ENCODE measurements at regions not wholly inside any gene's neighbourhood (a gene's known extent, or its start where the extent isn't known, plus 50 kb on each side); places are given as distances from the start of the nearest gene placed in this dataset.

DNA sequence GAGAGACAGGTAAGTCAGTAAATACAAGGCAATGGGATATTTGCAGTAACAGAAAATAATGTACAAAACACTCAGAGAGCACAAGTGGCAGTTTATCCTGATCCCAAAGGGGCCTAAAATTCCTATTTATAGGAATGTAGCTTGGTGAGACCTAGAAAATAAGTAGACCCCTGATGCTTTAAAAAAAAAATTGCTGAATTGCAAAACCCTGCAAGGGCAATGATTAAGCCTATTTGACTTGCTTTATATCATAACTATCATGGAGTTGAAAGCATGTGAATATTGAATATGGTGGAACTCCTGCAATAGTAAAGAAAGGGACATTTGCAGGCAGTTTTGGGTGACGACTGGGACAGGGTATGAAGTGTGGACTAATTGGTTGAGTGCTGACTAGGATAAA, 101.9 kb upstream of the C1orf21 start:
- no peak overlapping the region for H3K27ac ChIP-seq
- peaks cover 13% of the 10 kb centered on the region for H3K4me1 ChIP-seq
- H3K36me3 ChIP-seq, result no peaks in the 10 kb centered on the region
- TF ChIP-seq, protein P1, sequence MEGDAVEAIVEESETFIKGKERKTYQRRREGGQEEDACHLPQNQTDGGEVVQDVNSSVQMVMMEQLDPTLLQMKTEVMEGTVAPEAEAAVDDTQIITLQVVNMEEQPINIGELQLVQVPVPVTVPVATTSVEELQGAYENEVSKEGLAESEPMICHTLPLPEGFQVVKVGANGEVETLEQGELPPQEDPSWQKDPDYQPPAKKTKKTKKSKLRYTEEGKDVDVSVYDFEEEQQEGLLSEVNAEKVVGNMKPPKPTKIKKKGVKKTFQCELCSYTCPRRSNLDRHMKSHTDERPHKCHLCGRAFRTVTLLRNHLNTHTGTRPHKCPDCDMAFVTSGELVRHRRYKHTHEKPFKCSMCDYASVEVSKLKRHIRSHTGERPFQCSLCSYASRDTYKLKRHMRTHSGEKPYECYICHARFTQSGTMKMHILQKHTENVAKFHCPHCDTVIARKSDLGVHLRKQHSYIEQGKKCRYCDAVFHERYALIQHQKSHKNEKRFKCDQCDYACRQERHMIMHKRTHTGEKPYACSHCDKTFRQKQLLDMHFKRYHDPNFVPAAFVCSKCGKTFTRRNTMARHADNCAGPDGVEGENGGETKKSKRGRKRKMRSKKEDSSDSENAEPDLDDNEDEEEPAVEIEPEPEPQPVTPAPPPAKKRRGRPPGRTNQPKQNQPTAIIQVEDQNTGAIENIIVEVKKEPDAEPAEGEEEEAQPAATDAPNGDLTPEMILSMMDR (IDR thresholded peaks at IDR 0.05), result no peak
- no peak for TF ChIP-seq EP300 (IDR thresholded peaks at IDR 0.05)
- TF ChIP-seq POLR2AphosphoS5 (IDR thresholded peaks at IDR 0.05), result no peak
- TF ChIP-seq POLR2A (IDR thresholded peaks at IDR 0.05), result no peak
- no peak overlapping the region for H3K4me3 ChIP-seq
- no peaks in the 10 kb centered on the region for H3K27me3 ChIP-seq
- no peaks in the 10 kb centered on the region for H3K9me3 ChIP-seq
- WGBS, result 93% methylated on average over 1 of the region's 1 CpG
- DNase-seq (ENCODE audit: low spot score in 2 of 2), result no peak

DNA sequence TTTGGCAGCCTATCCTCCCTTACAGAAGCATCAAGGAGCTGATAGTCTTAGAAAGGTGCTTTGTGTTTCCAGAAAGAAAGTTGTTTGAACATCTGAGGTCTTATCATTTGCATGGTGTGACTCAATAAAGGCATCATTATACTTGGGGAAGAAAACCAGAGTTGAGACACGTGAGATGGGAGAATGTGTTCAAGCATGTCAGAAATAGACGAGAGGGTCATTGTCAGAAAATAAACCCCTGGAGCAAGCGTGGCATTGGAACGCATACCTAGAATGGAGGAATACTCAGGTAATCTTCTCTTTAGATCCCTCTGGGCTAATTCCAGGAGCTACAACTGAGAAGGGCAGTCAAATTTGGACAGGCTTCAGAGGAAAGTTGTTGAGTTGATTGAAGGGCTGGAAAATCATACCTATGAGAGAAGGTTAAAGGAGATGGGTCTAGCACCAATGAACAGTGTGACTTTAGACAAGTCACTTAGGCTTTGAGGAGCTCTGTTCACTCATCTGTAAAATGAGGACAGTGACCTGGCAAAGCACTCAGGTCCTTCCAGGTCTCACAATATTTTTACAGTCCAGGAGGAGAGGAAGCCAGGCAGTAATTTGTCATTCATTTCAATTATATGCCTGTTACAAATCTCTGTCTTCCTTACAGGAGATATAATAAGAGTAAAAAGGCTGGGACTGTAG, 101.3 kb upstream of the C1orf21 start:
- no peaks in the 10 kb centered on the region for H3K36me3 ChIP-seq
- H3K27me3 ChIP-seq, result no peaks in the 10 kb centered on the region
- peaks cover 13% of the 10 kb centered on the region for H3K4me1 ChIP-seq
- TF ChIP-seq POLR2A (IDR thresholded peaks at IDR 0.05) (no peak), EP300 (IDR thresholded peaks at IDR 0.05) (no peak), POLR2AphosphoS5 (IDR thresholded peaks at IDR 0.05) (no peak)
- TF ChIP-seq, protein P1 (IDR thresholded peaks at IDR 0.05), result no peak
- no peaks in the 10 kb centered on the region for H3K9me3 ChIP-seq
- no peak overlapping the region for H3K4me3 ChIP-seq
- DNase-seq (ENCODE audit: low spot score in 2 of 2), result no peak
- no peak overlapping the region for H3K27ac ChIP-seq
- 61% methylated on average over 4 of the region's 4 CpGs for whole genome bisulfite sequencing

DNA sequence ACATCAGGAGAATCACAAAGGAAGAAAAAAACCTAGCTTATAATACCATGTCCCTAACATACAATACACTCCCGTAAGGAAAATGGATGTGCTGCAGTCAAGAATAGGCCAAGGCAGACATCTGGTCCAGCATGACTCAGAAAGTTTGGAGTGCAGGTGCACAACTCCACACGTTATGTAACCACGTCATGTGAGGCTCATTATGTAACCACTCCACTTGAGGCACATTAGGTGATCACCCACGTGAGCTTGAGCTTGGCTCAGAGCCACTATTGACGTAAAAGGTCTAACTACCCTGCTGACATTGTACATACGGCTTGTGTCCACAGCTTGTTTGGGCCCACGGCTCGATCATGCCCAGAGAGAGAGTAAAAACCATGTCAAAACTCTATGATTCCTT, 99.8 kb upstream of the C1orf21 start:
- peaks cover 13% of the 10 kb centered on the region for H3K4me1 ChIP-seq
- no peak overlapping the region for H3K4me3 ChIP-seq
- no peaks in the 10 kb centered on the region for H3K27me3 ChIP-seq
- no peaks in the 10 kb centered on the region for H3K9me3 ChIP-seq
- 76% methylated on average over 8 of the region's 8 CpGs for WGBS
- no peak overlapping the region for H3K27ac ChIP-seq
- TF ChIP-seq, protein P1 (IDR thresholded peaks at IDR 0.05), result no peak
- TF ChIP-seq POLR2AphosphoS5 (IDR thresholded peaks at IDR 0.05) (no peak), EP300 (IDR thresholded peaks at IDR 0.05) (no peak), POLR2A (IDR thresholded peaks at IDR 0.05) (no peak)
- no peak for DNase-seq (ENCODE audit: low spot score in 2 of 2)
- H3K36me3 ChIP-seq, result no peaks in the 10 kb centered on the region

DNA sequence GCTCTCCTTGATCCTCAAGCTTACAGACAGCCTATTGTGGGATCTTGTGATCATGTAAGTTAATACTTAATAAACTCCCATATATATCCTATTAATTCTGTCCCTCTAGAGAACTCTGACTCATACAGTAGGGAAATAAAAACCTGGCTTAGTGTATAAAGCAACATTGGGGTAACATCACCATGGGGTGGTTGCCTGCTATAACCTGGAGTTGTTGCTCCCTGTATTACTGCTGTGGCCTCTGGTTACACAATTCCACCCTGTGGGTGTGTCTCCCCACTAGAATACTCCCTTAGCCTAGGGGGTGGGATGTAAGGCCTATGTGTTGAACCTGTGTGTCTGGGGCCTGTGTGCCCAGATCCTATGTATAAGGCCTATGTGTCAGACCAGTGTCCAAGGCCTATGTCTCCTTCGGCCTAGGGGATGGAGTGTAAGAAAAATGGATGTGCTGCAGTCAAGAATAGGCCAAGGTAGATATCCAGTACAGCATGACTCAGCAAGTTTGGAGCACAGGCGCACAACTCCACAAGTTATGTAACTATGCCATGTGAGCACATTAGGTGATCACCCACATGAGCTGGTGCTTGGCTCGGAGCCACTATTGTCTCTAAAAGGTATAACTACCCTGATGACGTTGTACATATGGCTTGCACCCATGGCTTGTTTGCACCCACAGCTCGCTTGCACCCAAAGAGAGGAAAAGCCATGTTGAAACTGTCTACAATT, 96.8 kb upstream of the C1orf21 start:
- H3K4me3 ChIP-seq, result no peak overlapping the region
- H3K4me1 ChIP-seq, result peaks cover under 1% of the 10 kb centered on the region
- DNase-seq (ENCODE audit: low spot score in 2 of 2), result no peak
- no peak overlapping the region for H3K27ac ChIP-seq
- H3K27me3 ChIP-seq, result no peaks in the 10 kb centered on the region
- no peaks in the 10 kb centered on the region for H3K36me3 ChIP-seq
- no peak for TF ChIP-seq EP300 (IDR thresholded peaks at IDR 0.05)
- TF ChIP-seq POLR2A (IDR thresholded peaks at IDR 0.05), result no peak
- no peak for TF ChIP-seq POLR2AphosphoS5 (IDR thresholded peaks at IDR 0.05)
- TF ChIP-seq, protein P1 (IDR thresholded peaks at IDR 0.05), result no peak
- 92% methylated on average over 5 of the region's 5 CpGs for WGBS
- H3K9me3 ChIP-seq, result no peaks in the 10 kb centered on the region

DNA sequence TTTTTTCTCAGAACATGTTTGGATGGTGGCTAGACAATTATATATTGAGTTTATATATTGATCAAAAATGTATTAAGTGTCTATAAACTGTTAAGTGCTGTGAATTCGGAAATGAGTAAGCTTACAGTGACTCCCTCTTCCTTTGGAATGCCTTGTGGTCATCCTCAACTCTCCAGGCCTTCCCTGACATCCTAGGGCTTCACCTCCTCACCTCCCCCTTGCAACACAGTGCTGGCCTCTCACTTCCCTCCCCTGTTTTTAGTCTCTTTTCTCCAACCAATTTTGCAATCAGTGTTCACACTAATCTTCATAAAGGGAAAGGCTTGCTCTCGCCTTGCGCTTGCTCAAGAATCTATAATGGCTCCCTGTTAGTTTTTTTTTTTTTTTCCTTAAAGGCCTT, 95.1 kb upstream of the C1orf21 start:
- Histone ChIP-seq H3K4me3 (no peak overlapping the region), H3K9me3 (no peaks in the 10 kb centered on the region), H3K36me3 (no peaks in the 10 kb centered on the region), H3K27ac (no peak overlapping the region), H3K27me3 (no peaks in the 10 kb centered on the region), H3K4me1 (peaks cover 5% of the 10 kb centered on the region)
- DNase-seq (ENCODE audit: low spot score in 2 of 2), result no peak
- TF ChIP-seq, protein P1 (IDR thresholded peaks at IDR 0.05), result no peak
- no peak for TF ChIP-seq POLR2AphosphoS5 (IDR thresholded peaks at IDR 0.05)
- no peak for TF ChIP-seq POLR2A (IDR thresholded peaks at IDR 0.05)
- TF ChIP-seq EP300 (IDR thresholded peaks at IDR 0.05), result no peak
- WGBS, result 85% methylated on average over 3 of the region's 3 CpGs

Data from suprapubic skin (tissue), 4 donors.